Lung (tissue), 11 donors: ENCODE measurements at regions not wholly inside any gene's neighbourhood (a gene's known extent, or its start where the extent isn't known, plus 50 kb on each side); places are given as distances from the start of the nearest gene placed in this dataset.
"Not testable (repeated sequence)": the region's sequence is repeated elsewhere in the genome, so short reads cannot be mapped to it uniquely, and the experiment has no call there.

Experiments
- ATAC-seq: fragments of 200-7000 bp; cut with Tn5 transposase; one replicate; pipeline ENCODE4 v1.9.1; 2020; ENCODE audit warnings: moderate number of reproducible peaks; ENCODE audit not compliant: insufficient read depth, low FRiP score
- DNase-seq, 3 donors: peaks; one replicate each; pipeline ENCODE4 v3.0.0-alpha.2; 2013 to 2017
- H3K27ac ChIP-seq, 2 donors: one replicate each; pipeline ENCODE4 v1.5.1; 2013; ENCODE audit warnings: mild to moderate bottlenecking in 2 of 2, moderate library complexity in 2 of 2, control low read depth in 1 of 2, inconsistent platforms in 1 of 2, low read depth in 1 of 2, low read length in 1 of 2
- H3K27me3 ChIP-seq, 3 donors: one replicate each; pipeline ENCODE4 v1.5.1; 2013; ENCODE audit warnings: low read length in 2 of 3; ENCODE audit not compliant: control insufficient read depth in 3 of 3, insufficient read depth in 3 of 3
- H3K36me3 ChIP-seq, 4 donors: one replicate each; pipeline ENCODE4 v1.5.1; 2013; ENCODE audit warnings: low read length in 4 of 4, mild to moderate bottlenecking in 1 of 4, moderate library complexity in 1 of 4; ENCODE audit not compliant: control insufficient read depth in 4 of 4, insufficient read depth in 4 of 4
- H3K4me1 ChIP-seq, 5 donors: one replicate each; pipeline ENCODE4 v1.5.1; 2013; ENCODE audit warnings: low read length in 5 of 5, mild to moderate bottlenecking in 2 of 5, moderate library complexity in 1 of 5; ENCODE audit not compliant: control insufficient read depth in 5 of 5, insufficient read depth in 5 of 5
- H3K4me3 ChIP-seq: one replicate; pipeline ENCODE4 v1.5.1; 2013; ENCODE audit warnings: mild to moderate bottlenecking, control low read depth, moderate library complexity
- H3K9ac ChIP-seq, 2 donors: one replicate each; pipeline ENCODE4 v1.5.1; 2013; ENCODE audit warnings: low read length in 2 of 2, control low read depth in 1 of 2; ENCODE audit not compliant: insufficient read depth in 1 of 2
- H3K9me3 ChIP-seq, 4 donors: one replicate each; pipeline ENCODE4 v1.5.1; 2013; ENCODE audit warnings: low read length in 3 of 4, mild to moderate bottlenecking in 1 of 4, moderate library complexity in 1 of 4; ENCODE audit not compliant: control insufficient read depth in 4 of 4, insufficient read depth in 3 of 4
- WGBS, 2 donors: extraction: QIAGEN DNeasy Blood & Tissue Kit; methylation state at CpG; one replicate each; pipeline ENCODE4 v1.1.7; 2013; 5-methylcytosine and 5-hydroxymethylcytosine counted together
- TF ChIP-seq, protein P1 (sequence below): IDR thresholded peaks from 2 replicates; pipeline ENCODE4 v1.5.1; 2012; ENCODE audit warnings: mild to moderate bottlenecking; ENCODE audit errors: control extremely low read depth, extremely low read depth
- donor health status: control.
- donor health status: control.
- donor health status: Bipolar disorder and iron deficiency.
- donor health status: healthy.
- donor health status: DM: yes; HTN: yes; CAD: no.

DNA sequence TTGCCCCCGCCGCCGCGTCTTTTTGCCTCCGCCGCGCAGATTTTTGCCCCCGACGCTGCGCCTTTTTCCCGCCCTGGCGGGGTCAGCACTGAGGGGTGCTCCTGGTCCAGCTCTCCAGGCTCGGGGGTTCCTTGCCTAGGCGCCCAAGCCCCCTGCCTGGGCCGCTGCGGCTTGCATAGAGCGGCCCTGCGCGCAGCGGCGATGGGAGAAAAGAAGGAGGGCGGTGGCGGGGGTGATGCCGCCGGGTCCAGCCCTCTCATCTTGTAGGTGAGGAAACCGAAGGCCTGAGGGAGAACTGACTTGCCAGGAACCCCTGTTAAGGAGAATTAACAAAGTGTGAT, 330.8 kb upstream of the WSB1 start:
- Histone ChIP-seq H3K9ac (no peak overlapping the region), H3K27ac (no peak overlapping the region), H3K27me3 (peaks cover 0 to 10% (median 0%) of the 10 kb centered on the region in 3 donors), H3K4me3 (no peak overlapping the region), H3K36me3 (no peaks in the 10 kb centered on the region), H3K9me3 (peaks cover 0 to 9% (median 2%) of the 10 kb centered on the region in 4 donors), H3K4me1 (no peaks in the 10 kb centered on the region)
- ATAC-seq: no peak
- DNase-seq: no peak
- 36 to 48% methylated on average over 21 to 26 of the region's 26 CpGs for WGBS, 2 donors
- TF ChIP-seq, protein P1, sequence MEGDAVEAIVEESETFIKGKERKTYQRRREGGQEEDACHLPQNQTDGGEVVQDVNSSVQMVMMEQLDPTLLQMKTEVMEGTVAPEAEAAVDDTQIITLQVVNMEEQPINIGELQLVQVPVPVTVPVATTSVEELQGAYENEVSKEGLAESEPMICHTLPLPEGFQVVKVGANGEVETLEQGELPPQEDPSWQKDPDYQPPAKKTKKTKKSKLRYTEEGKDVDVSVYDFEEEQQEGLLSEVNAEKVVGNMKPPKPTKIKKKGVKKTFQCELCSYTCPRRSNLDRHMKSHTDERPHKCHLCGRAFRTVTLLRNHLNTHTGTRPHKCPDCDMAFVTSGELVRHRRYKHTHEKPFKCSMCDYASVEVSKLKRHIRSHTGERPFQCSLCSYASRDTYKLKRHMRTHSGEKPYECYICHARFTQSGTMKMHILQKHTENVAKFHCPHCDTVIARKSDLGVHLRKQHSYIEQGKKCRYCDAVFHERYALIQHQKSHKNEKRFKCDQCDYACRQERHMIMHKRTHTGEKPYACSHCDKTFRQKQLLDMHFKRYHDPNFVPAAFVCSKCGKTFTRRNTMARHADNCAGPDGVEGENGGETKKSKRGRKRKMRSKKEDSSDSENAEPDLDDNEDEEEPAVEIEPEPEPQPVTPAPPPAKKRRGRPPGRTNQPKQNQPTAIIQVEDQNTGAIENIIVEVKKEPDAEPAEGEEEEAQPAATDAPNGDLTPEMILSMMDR: no peak

DNA sequence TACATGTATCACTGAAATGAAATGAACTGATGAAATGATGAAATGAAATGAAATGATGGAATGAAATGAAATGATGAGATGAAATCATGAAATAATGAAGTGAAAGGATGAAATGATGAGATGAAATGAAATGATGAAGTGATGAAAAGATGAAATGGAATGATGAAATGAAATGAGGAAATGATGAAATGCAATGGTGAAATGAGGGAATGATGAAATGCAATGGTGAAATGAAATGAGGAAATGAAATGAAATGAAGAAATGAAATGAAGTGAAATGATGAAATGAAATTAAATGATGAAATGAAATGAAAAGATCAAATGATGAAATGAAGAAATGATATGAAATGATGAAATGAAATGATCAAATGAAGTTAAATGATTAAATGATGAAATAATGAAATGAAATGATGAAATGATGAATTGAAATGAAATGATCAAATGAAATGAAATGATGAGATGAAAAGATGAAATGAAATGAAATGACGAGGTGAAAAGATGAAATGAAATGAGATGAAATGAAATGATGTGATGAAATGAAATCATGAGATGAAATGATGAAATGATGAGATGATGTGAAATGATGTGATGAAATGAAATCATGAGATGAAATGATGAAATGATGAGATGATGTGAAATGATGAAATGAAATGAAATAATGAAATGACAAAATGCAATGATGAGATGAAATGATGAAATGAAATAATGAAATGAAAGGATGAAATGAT, 327.9 kb upstream of the WSB1 start:
- DNase-seq, H3K36me3 ChIP-seq, H3K9ac ChIP-seq, H3K4me1 ChIP-seq, H3K9me3 ChIP-seq, H3K4me3 ChIP-seq, ATAC-seq, H3K27ac ChIP-seq, H3K27me3 ChIP-seq: not testable (repeated sequence)
- 59 to 78% methylated on average over 1 of the region's 1 CpG for WGBS, 2 donors

DNA sequence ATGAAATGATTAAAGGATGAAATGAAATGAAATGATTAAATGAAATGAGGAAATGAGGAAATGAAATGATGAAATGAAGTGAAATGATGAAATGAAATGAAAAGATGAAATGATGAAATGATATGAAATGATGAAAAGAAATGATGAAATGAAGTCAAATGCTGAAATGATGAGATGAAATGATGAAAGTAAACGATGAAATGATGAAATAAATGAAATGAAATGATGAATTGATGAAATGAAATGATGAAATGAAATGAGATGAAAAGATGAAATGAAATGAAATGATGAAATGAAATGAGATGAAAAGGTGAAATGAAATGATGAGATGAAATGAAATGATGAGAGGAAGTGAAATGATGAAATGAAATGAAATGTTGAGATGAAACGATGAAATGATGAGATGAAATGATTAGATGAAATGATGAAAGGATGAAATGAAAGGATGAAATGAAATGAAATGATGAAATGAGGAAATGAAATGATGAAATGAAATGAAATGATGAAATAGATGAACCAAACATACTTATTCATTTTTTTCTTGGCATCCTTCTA, 327.2 kb upstream of the WSB1 start:
- H3K4me1 ChIP-seq, H3K9me3 ChIP-seq, H3K36me3 ChIP-seq, H3K27me3 ChIP-seq, H3K9ac ChIP-seq, H3K4me3 ChIP-seq, ATAC-seq, H3K27ac ChIP-seq, DNase-seq: not testable (repeated sequence)
- WGBS, 2 donors: 40 to 44% methylated on average over 2 of the region's 2 CpGs

DNA sequence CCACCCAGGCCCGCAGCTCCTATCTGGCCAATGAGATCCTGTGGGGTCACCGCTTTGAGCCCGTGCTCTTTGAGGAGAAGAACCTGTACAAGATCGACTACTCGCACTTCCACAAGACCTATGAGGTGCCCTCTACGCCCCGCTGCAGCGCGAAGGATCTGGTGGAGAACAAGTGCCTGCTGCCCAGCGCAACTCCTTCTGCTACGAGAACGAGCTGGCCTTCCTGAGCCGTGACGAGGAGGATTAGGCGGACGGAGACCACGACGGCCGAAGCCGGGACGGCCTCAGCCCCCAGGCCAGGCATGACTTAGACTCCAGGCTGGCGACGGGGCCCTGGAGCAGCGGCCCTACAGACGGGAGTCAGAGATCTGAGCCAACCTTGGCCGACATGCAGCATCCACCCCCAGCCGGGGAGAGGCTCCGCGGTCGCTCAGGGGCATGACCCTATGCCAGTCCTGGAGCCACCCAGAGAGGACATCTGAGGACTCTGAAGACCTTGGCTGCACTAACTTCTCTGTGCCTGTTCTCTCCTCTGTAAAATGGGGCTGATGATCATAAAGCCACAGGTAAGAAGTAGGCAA, 312.0 kb upstream of the WSB1 start:
- H3K36me3 ChIP-seq, H3K4me3 ChIP-seq, H3K27me3 ChIP-seq, H3K9me3 ChIP-seq, H3K4me1 ChIP-seq, ATAC-seq, H3K27ac ChIP-seq, DNase-seq, H3K9ac ChIP-seq: not testable (repeated sequence)
- 92 to 94% methylated on average over 30 of the region's 30 CpGs for WGBS, 2 donors

DNA sequence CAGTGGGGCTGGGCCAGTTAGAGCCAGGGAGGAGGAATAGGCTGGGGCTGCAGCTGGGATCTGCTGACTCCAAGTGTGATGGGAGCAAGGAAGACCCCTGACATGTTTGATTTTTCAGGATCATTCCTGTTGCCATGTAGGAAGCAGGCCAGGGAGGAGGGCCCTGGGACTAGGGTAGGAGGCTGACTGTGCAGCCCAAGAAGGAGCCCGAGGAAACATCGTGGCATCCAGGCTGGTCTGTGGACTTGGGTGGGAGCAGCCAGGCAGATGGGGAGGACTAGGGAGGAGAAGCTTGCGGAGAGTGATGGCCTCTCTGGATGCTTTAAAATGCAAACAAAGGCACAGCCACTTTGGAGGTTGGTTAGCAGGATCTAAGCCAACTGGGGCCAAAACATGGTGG, 311.4 kb upstream of the WSB1 start:
- not testable (repeated sequence) for H3K27me3 ChIP-seq, H3K9me3 ChIP-seq, H3K27ac ChIP-seq, DNase-seq, H3K36me3 ChIP-seq, H3K9ac ChIP-seq, H3K4me1 ChIP-seq, H3K4me3 ChIP-seq
- peak; percentile 11 for ATAC-seq
- 81% methylated on average over 3 of the region's 3 CpGs for WGBS, 2 donors

DNA sequence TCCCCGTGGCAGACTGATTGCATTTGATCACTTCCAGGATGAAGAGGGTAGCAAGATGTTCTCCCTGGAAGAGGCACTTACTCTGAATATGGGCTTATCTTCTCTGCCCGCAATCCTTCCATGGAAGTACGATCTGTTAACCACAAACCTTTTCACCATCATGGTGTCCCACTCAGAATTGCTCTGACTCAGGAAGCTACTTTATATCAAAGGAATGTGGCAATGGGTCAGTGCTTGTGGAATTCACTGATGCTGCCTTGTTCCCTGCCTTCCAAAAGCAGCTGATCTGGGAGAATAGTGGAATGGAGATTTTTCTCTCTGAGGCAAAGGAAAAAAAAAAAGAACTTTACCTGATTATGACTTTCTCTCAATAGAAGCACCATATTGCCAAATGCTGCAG, 306.1 kb upstream of the WSB1 start:
- not testable (repeated sequence) for H3K4me3 ChIP-seq, DNase-seq, H3K9ac ChIP-seq, H3K36me3 ChIP-seq, H3K4me1 ChIP-seq, ATAC-seq, H3K27ac ChIP-seq, H3K27me3 ChIP-seq
- peaks cover 0 to 15% (median 2%) of the 10 kb centered on the region in 4 donors for H3K9me3 ChIP-seq
- WGBS, 2 donors: 71 to 72% methylated on average over 3 of the region's 3 CpGs

DNA sequence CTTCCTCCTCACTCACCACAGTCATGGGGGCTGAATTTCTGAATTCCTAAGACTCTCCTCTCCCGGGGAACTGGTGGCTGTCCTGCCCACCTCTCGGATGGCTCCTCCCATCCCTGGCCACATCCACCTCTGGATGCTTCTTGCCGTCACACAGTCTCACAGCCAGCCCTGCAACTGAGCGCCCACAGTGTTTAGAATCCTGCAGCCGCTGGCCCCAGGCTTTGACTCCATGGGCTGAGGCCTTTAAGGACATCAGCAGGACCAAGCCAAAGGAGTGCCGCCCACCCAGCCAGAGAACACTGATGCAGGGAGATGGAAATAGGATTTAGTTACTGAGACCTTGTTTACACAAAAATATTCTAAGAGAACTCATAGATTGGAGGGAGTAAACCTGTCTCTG, 299.3 kb upstream of the WSB1 start:
- not testable (repeated sequence) for H3K9ac ChIP-seq, ATAC-seq, H3K27ac ChIP-seq, H3K9me3 ChIP-seq, H3K36me3 ChIP-seq, DNase-seq, H3K27me3 ChIP-seq, H3K4me3 ChIP-seq, H3K4me1 ChIP-seq
- 74 to 85% methylated on average over 6 of the region's 6 CpGs for whole genome bisulfite sequencing, 2 donors
